Fibroblast of mammary gland (primary cell): ENCODE measurements at regions not wholly inside any gene's neighbourhood (a gene's known extent, or its start where the extent isn't known, plus 50 kb on each side); places are given as distances from the start of the nearest gene placed in this dataset.

ENCODE experiments used
- DNase-seq: peaks from one replicate; pipeline ENCODE4 v3.0.0-alpha.2; 2010; ENCODE audit warnings: low read depth
- H3K4me3 ChIP-seq: 2 replicates; pipeline ENCODE4 v1.5.1; 2011; ENCODE audit warnings: low read depth, mild to moderate bottlenecking, low read length, moderate library complexity; ENCODE audit not compliant: control insufficient read depth
- CTCF ChIP-seq: conservative IDR thresholded peaks from 2 replicates; pipeline ENCODE4 v1.5.1; 2011; ENCODE audit warnings: low read depth, low read length, inconsistent platforms; ENCODE audit not compliant: control insufficient read depth, insufficient read depth

- DNase-seq: peak; percentile 22
- no peak for TF ChIP-seq CTCF
- no peak overlapping the region for H3K4me3 ChIP-seq
Observed at GRCh38 chr17:71760062-71760720, 360.6 kb upstream of the SOX9 start.

GRCh38 chr17:71762526-71762925 is 358.3 kb upstream of the SOX9 start:
- no peak for DNase-seq
- no peak for TF ChIP-seq CTCF

GRCh38 chr17:71764505-71764904 is 356.3 kb upstream of the SOX9 start:
- DNase-seq: no peak
- H3K4me3 ChIP-seq: no peak overlapping the region
- peak; percentile 9 for TF ChIP-seq CTCF

More at GRCh38 chr17:71762526-71762925, 358.3 kb upstream of the SOX9 start:
- H3K4me3 ChIP-seq: no peak overlapping the region

GRCh38 chr17:71765437-71765836 is 355.4 kb upstream of the SOX9 start:
- DNase-seq: no peak
- no peak for TF ChIP-seq CTCF
- H3K4me3 ChIP-seq: no peak overlapping the region

DNA sequence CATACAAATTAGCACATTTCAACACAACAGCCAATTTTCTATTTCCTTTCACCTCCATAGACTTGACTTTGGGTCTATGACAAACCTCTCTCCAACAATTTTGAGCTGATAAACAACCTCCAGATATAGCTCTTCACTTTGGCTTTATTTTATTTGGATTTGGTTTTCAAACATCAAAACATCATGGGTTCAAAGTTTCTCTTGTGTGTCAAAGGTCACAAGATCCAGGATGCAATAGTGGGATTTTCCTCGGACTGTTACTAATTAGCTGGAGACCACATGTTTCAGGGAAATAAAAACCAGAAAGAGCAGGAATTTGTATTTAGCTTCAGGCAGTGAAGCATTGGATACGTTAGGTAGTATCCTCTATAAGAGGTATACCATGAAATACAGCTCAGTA is 351.0 kb upstream of the SOX9 start:
- no peak for TF ChIP-seq CTCF
- DNase-seq: no peak

DNA sequence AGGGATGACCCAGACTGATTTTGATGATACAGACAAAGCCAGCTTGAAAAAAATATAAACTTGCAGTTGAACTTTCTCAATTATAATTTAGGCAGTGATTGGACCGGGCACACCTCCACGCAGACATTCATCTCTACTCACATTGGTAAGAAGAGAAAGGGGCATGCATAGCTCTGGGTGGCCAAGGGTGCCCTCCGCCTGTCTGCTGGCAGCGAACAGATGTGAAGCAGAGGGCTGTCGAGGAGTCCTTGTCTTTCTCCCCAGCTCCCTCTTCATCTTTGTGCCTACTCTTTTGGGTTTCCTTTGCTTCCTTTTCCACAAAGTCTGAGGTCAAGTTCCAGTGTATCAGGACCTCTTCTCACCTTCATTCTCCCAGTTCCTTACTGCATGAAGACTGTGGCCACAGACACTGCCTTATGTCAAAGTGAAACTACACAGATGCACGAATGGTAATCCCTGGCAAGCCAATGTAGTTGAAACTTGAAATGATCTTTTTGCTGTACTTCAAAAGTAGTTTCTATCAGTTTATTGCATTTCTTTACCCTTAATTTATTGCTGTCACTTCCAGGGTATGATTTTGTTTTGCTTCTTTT is 343.7 kb upstream of the SOX9 start:
- no peak for TF ChIP-seq CTCF
- no peak for DNase-seq
- H3K4me3 ChIP-seq: no peak overlapping the region

More for the DNA sequence above, 351.0 kb upstream of the SOX9 start:
- H3K4me3 ChIP-seq: no peak overlapping the region

GRCh38 chr17:71779482-71779881 is 341.3 kb upstream of the SOX9 start:
- no peak for TF ChIP-seq CTCF

More at GRCh38 chr17:71779482-71779881, 341.3 kb upstream of the SOX9 start:
- no peak overlapping the region for H3K4me3 ChIP-seq
- DNase-seq: no peak
